MM.1S (cell line): ENCODE measurements at regions not wholly inside any gene's neighbourhood (a gene's known extent, or its start where the extent isn't known, plus 50 kb on each side); places are given as distances from the start of the nearest gene placed in this dataset.

ENCODE experiments used
- EZH2 ChIP-seq: fragments of 300-600 bp; sonication (generic); optimal IDR thresholded peaks from 2 replicates; pipeline ENCODE3; 2017; ENCODE audit warnings: low read depth, mild to moderate bottlenecking, antibody characterized with exemption, low read length, mixed read lengths
- TF ChIP-seq, protein P1 (sequence below): fragments of 300-600 bp; sonication (generic); IDR thresholded peaks from 2 replicates; pipeline ENCODE4 v1.5.1; 2016; ENCODE audit warnings: antibody characterized with exemption, low read length, mixed read lengths

DNA sequence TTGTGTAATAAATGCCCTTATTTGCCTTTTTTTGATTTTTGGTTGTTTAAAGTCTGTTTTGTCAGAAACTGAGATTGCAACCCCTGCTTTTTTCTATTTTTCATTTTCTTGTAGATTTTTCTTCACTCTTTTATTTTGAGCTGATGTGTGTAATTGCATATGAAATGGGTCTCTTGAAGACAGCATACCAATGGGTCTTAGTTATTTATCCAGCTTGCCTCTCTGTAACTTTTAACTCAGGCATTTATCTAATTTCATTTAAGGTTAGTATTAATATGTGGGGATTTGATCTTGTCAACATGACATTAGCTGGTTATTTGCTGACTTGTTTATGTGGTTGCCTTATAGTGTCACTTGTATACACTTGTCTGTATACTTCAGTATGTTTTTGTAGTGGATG lies 378.0 kb downstream of the CPXCR1 start:
- TF ChIP-seq, protein P1, sequence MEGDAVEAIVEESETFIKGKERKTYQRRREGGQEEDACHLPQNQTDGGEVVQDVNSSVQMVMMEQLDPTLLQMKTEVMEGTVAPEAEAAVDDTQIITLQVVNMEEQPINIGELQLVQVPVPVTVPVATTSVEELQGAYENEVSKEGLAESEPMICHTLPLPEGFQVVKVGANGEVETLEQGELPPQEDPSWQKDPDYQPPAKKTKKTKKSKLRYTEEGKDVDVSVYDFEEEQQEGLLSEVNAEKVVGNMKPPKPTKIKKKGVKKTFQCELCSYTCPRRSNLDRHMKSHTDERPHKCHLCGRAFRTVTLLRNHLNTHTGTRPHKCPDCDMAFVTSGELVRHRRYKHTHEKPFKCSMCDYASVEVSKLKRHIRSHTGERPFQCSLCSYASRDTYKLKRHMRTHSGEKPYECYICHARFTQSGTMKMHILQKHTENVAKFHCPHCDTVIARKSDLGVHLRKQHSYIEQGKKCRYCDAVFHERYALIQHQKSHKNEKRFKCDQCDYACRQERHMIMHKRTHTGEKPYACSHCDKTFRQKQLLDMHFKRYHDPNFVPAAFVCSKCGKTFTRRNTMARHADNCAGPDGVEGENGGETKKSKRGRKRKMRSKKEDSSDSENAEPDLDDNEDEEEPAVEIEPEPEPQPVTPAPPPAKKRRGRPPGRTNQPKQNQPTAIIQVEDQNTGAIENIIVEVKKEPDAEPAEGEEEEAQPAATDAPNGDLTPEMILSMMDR: no peak
- no peak for TF ChIP-seq EZH2
